OCI-LY7 (cell line): ENCODE measurements at regions not wholly inside any gene's neighbourhood (a gene's known extent, or its start where the extent isn't known, plus 50 kb on each side); places are given as distances from the start of the nearest gene placed in this dataset.

Experiments used
- EZH2phosphoT487 ChIP-seq: fragments of 200-600 bp; sonication (generic); IDR thresholded peaks from 2 replicates; pipeline ENCODE4 v1.6.1; 2018; ENCODE audit warnings: low read depth, borderline replicate concordance, mild to moderate bottlenecking, mixed run types, antibody characterized with exemption, low read length, moderate library complexity, mixed read lengths
- TF ChIP-seq, protein P1 (sequence below): fragments of 200-600 bp; sonication (generic); conservative IDR thresholded peaks from 2 replicates; pipeline ENCODE4 v1.5.1; 2014; ENCODE audit warnings: mild to moderate bottlenecking, antibody characterized with exemption, low read length, moderate library complexity, mixed read lengths

GRCh38 chr4:159433337-159433736, 330.5 kb downstream of the RAPGEF2 start:
- no peak for TF ChIP-seq EZH2phosphoT487
- TF ChIP-seq, protein P1, sequence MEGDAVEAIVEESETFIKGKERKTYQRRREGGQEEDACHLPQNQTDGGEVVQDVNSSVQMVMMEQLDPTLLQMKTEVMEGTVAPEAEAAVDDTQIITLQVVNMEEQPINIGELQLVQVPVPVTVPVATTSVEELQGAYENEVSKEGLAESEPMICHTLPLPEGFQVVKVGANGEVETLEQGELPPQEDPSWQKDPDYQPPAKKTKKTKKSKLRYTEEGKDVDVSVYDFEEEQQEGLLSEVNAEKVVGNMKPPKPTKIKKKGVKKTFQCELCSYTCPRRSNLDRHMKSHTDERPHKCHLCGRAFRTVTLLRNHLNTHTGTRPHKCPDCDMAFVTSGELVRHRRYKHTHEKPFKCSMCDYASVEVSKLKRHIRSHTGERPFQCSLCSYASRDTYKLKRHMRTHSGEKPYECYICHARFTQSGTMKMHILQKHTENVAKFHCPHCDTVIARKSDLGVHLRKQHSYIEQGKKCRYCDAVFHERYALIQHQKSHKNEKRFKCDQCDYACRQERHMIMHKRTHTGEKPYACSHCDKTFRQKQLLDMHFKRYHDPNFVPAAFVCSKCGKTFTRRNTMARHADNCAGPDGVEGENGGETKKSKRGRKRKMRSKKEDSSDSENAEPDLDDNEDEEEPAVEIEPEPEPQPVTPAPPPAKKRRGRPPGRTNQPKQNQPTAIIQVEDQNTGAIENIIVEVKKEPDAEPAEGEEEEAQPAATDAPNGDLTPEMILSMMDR = no peak
